ENCODE measurements at regions not wholly inside any gene's neighbourhood (a gene's known extent, or its start where the extent isn't known, plus 50 kb on each side); places are given as distances from the start of the nearest gene placed in this dataset.

GRCh38 chr10:36393801-36394200 is 731.6 kb upstream of the ANKRD30A start:
- H2BK5ac ChIP-seq (ENCODE audit: low read depth, low read length, poor library complexity, severe bottlenecking), result no peak overlapping the region
- no peak overlapping the region for H2BK120ac ChIP-seq (ENCODE audit: low read depth, low read length)
- no peaks in the 10 kb centered on the region for H4K20me1 ChIP-seq (ENCODE audit: insufficient read depth, low read length)
- H3K14ac ChIP-seq (replicated peaks; ENCODE audit: low read depth, low read length), result no peak overlapping the region
- TF ChIP-seq CTCF (conservative IDR thresholded peaks at IDR 0.05; ENCODE audit: low read depth, low read length) (no peak), ELK1 (IDR thresholded peaks at IDR 0.05; ENCODE audit: borderline replicate concordance, low read depth, low read length) (no peak), MAZ (IDR thresholded peaks at IDR 0.05; ENCODE audit: borderline replicate concordance, low read depth, low read length) (no peak), USF2 (IDR thresholded peaks at IDR 0.05; ENCODE audit: low read depth, low read length) (no peak), POLR2A (IDR thresholded peaks at IDR 0.05; ENCODE audit: low read depth, low read length) (no peak)
- no peak overlapping the region for H2AFZ ChIP-seq (replicated peaks; ENCODE audit: low read length, poor library complexity)
- no peak overlapping the region for H3K27ac ChIP-seq (ENCODE audit: insufficient read depth, low read length)
- H2AK5ac ChIP-seq (ENCODE audit: low read depth, low read length), result no peak overlapping the region
- no peak overlapping the region for H3K4me2 ChIP-seq (ENCODE audit: low read depth, low read length)
- no peak overlapping the region for H3K56ac ChIP-seq (ENCODE audit: extremely low read depth, insufficient read depth, low read length)
- H2AK9ac ChIP-seq (replicated peaks; ENCODE audit: low read depth, low read length, poor library complexity), result no peak overlapping the region
- H4K5ac ChIP-seq (ENCODE audit: low read depth, low read length), result no peak overlapping the region
- intact Hi-C loops (cut with micrococcal nuclease), result no loop called here
- H3K27me3 ChIP-seq (ENCODE audit: control insufficient read depth, insufficient read depth, low read length), result no peaks in the 10 kb centered on the region
- no peak overlapping the region for H2BK15ac ChIP-seq (ENCODE audit: low read depth, low read length)
- CTCF ChIA-PET, result no interaction called here
- no peaks in the 10 kb centered on the region for H3K36me3 ChIP-seq (ENCODE audit: control insufficient read depth, insufficient read depth, low read length)
- no peak overlapping the region for H3K9ac ChIP-seq (ENCODE audit: low read depth, low read length)
- WGBS, 2 experiments (ENCODE audit: extremely low coverage in 2 of 2, insufficient read length in 1 of 2), result no CpG with 5 or more reads among the region's 3 CpGs
- ATAC-seq (ENCODE audit: low read depth) (no peak), DNase-seq (no peak)
- dilution Hi-C loops (cut with HindIII; ENCODE audit: low sequenced_read_pairs, unreplicated experiment), result no loop called here
- no peaks in the 10 kb centered on the region for H3K9me3 ChIP-seq (ENCODE audit: control insufficient read depth, insufficient read depth, low read length)
- no peak overlapping the region for H4K8ac ChIP-seq (ENCODE audit: low read depth in 2 of 2, low read length in 2 of 2)
- H3K79me1 ChIP-seq (ENCODE audit: low read depth in 1 of 2, low read length in 2 of 2), result no peaks in the 10 kb centered on the region
- no peak overlapping the region for H3K23ac ChIP-seq (ENCODE audit: low read depth, low read length)
- no peaks in the 10 kb centered on the region for H3K4me1 ChIP-seq (ENCODE audit: control insufficient read depth, insufficient read depth, low read length)
- in situ Hi-C loops (cut with MboI; ENCODE audit: low sequenced_read_pairs), result no loop called here
- H3K4ac ChIP-seq (ENCODE audit: low read depth, low read length), result no peak overlapping the region
- no peak overlapping the region for H4K91ac ChIP-seq (ENCODE audit: insufficient read depth, low read depth, low read length)
- H3K18ac ChIP-seq (ENCODE audit: low read depth, low read length), result no peak overlapping the region
- BruUV-seq (replicated peaks), result no TSS peak
- H3K9me1 ChIP-seq (ENCODE audit: insufficient read depth, low read length), result no peaks in the 10 kb centered on the region
- no peak overlapping the region for H3K4me3 ChIP-seq (ENCODE audit: insufficient read depth, low read depth, low read length)
- POLR2A ChIA-PET (ENCODE audit: unreplicated experiment), result no interaction called here
- H2BK20ac ChIP-seq (ENCODE audit: low read depth, low read length), result no peak overlapping the region

All from IMR-90 (cell line).